HG03354 (cell line): ENCODE measurements at regions not wholly inside any gene's neighbourhood (a gene's known extent, or its start where the extent isn't known, plus 50 kb on each side); places are given as distances from the start of the nearest gene placed in this dataset.

Experiments used
- ATAC-seq: cut with Tn5 transposase; IDR thresholded peaks from one replicate; pipeline ENCODE4 v1.9.1; 2021; ENCODE audit warnings: mild to moderate bottlenecking; ENCODE audit not compliant: unreplicated experiment, poor library complexity, severe bottlenecking

- ATAC-seq, result no peak
These were observed 262.0 kb downstream of the HAUS1 start for GRCh38 chr18:46366201-46366600.

GRCh38 chr18:46366751-46367376 lies 262.7 kb downstream of the HAUS1 start:
- no peak for ATAC-seq

- no peak for ATAC-seq
These were observed 265.1 kb downstream of the HAUS1 start for GRCh38 chr18:46369323-46369722.

- no peak for ATAC-seq
These were observed 266.7 kb downstream of the HAUS1 start for GRCh38 chr18:46370898-46371297.

- ATAC-seq, result no peak
These were observed 268.5 kb downstream of the HAUS1 start for GRCh38 chr18:46372670-46373069.

GRCh38 chr18:46373131-46373530 lies 268.9 kb downstream of the HAUS1 start:
- ATAC-seq, result no peak

- ATAC-seq, result no peak
These were observed 269.6 kb downstream of the HAUS1 start for GRCh38 chr18:46373791-46374190.

- no peak for ATAC-seq
These were observed 270.7 kb downstream of the HAUS1 start for GRCh38 chr18:46374850-46375249.

- ATAC-seq, result no peak
These were observed 273.4 kb downstream of the HAUS1 start for GRCh38 chr18:46377557-46377956.

GRCh38 chr18:46378126-46378863 lies 274.1 kb downstream of the HAUS1 start:
- no peak for ATAC-seq

GRCh38 chr18:46378864-46379207 lies 274.7 kb downstream of the HAUS1 start:
- no peak for ATAC-seq

- no peak for ATAC-seq
These were observed 275.3 kb downstream of the HAUS1 start for GRCh38 chr18:46379323-46379950.

- ATAC-seq, result no peak
These were observed 271.9 kb downstream of the LOXHD1 start for GRCh38 chr18:46385124-46385523.

- ATAC-seq, result no peak
These were observed 270.2 kb downstream of the LOXHD1 start for GRCh38 chr18:46386788-46387187.

- ATAC-seq, result no peak
These were observed 269.4 kb downstream of the LOXHD1 start for GRCh38 chr18:46387441-46388131.

GRCh38 chr18:46388286-46388685 lies 268.7 kb downstream of the LOXHD1 start:
- ATAC-seq, result no peak

- ATAC-seq, result no peak
These were observed 264.4 kb downstream of the LOXHD1 start for GRCh38 chr18:46392576-46392975.

- ATAC-seq, result no peak
These were observed 263.8 kb downstream of the LOXHD1 start for GRCh38 chr18:46393230-46393629.

GRCh38 chr18:46393961-46394360 lies 263.1 kb downstream of the LOXHD1 start:
- no peak for ATAC-seq

- no peak for ATAC-seq
These were observed 261.2 kb downstream of the LOXHD1 start for GRCh38 chr18:46395795-46396194.

GRCh38 chr18:46397174-46397573 lies 259.8 kb downstream of the LOXHD1 start:
- no peak for ATAC-seq
